HEK293 (cell line): ENCODE measurements at regions not wholly inside any gene's neighbourhood (a gene's known extent, or its start where the extent isn't known, plus 50 kb on each side); places are given as distances from the start of the nearest gene placed in this dataset.

Experiments
- CTCF ChIP-seq: fragments of 450-650 bp; formaldehyde crosslinking; IDR thresholded peaks from 2 replicates; pipeline ENCODE4 v1.5.1; 2016; ENCODE audit warnings: missing biosample characterization, missing genetic modification characterization
- GLIS1 ChIP-seq: fragments of 450-650 bp; formaldehyde crosslinking; IDR thresholded peaks from 2 replicates; pipeline ENCODE4 v1.5.1; 2016; ENCODE audit warnings: missing biosample characterization, missing genetic modification characterization
- HOXA7 ChIP-seq: sonication (generic); formaldehyde crosslinking; IDR thresholded peaks from 2 replicates; pipeline ENCODE4 v1.8.1; 2022; ENCODE audit warnings: missing genetic modification reagents, borderline replicate concordance
- PRDM1 ChIP-seq: fragments of 450-650 bp; formaldehyde crosslinking; IDR thresholded peaks from 2 replicates; pipeline ENCODE4; 2016; ENCODE audit warnings: missing biosample characterization, missing genetic modification characterization
- PRDM10 ChIP-seq: fragments of 450-650 bp; formaldehyde crosslinking; IDR thresholded peaks from 2 replicates; pipeline ENCODE4 v1.5.1; 2016; ENCODE audit warnings: missing biosample characterization, missing genetic modification characterization
- ZIC2 ChIP-seq: fragments of 450-650 bp; formaldehyde crosslinking; IDR thresholded peaks from 2 replicates; pipeline ENCODE4 v1.5.1; 2016; ENCODE audit warnings: missing biosample characterization, missing genetic modification characterization
- ZNF510 ChIP-seq: fragments of 450-650 bp; formaldehyde crosslinking; IDR thresholded peaks from 2 replicates; pipeline ENCODE4 v1.5.1; 2018; ENCODE audit warnings: mild to moderate bottlenecking, missing genetic modification characterization, missing biosample characterization; ENCODE audit not compliant: insufficient replicate concordance
- ZNF561 ChIP-seq: fragments of 450-650 bp; IDR thresholded peaks from 2 replicates; pipeline ENCODE4 v1.5.1; 2018; ENCODE audit warnings: missing biosample characterization, missing genetic modification characterization, borderline replicate concordance

- TF ChIP-seq ZNF510 (tag by site-specific recombination) = no peak
- no peak for TF ChIP-seq ZNF561 (tag by site-specific recombination)
- no peak for TF ChIP-seq PRDM10
- TF ChIP-seq CTCF (tag by site-specific recombination) = no peak
- TF ChIP-seq GLIS1 = no peak
- no peak for TF ChIP-seq PRDM1 (tag by site-specific recombination)
- no peak for TF ChIP-seq ZIC2 (tag by site-specific recombination)
- TF ChIP-seq HOXA7 = no peak
These were observed 613.5 kb upstream of the EPHA6 start for GRCh38 chr3:96200897-96201296.
